Mesendoderm (in vitro differentiated cells): ENCODE measurements at regions not wholly inside any gene's neighbourhood (a gene's known extent, or its start where the extent isn't known, plus 50 kb on each side); places are given as distances from the start of the nearest gene placed in this dataset.

ENCODE experiments used
- DNase-seq: peaks from one replicate; pipeline ENCODE4 v3.0.0; 2013
- H2AK5ac ChIP-seq: 2 replicates; pipeline ENCODE4 v1.6.1; 2013; ENCODE audit warnings: low read length, inconsistent platforms
- H2BK120ac ChIP-seq: 2 replicates; pipeline ENCODE4 v1.6.1; 2013; ENCODE audit warnings: low read depth, mild to moderate bottlenecking, low read length, moderate library complexity, mixed read lengths
- H2BK15ac ChIP-seq: replicated peaks from 2 replicates; pipeline ENCODE4 v1.6.1; 2013; ENCODE audit warnings: low read depth, mild to moderate bottlenecking, moderate library complexity
- H2BK5ac ChIP-seq: 2 replicates; pipeline ENCODE4 v1.6.1; 2013; ENCODE audit warnings: low read length, inconsistent platforms
- H3K18ac ChIP-seq: 2 replicates; pipeline ENCODE4 v1.6.1; 2013; ENCODE audit warnings: mild to moderate bottlenecking, low read length, mixed read lengths
- H3K23ac ChIP-seq: one replicate; pipeline ENCODE4 v1.6.1; 2013; ENCODE audit warnings: low read length
- H3K27ac ChIP-seq: 2 replicates; pipeline ENCODE4 v1.5.1; 2013; ENCODE audit warnings: low read depth, mild to moderate bottlenecking, inconsistent platforms, low read length, moderate library complexity
- H3K27me3 ChIP-seq: 2 replicates; pipeline ENCODE4 v1.6.1; 2013; ENCODE audit warnings: low read length, control low read depth, mild to moderate bottlenecking, inconsistent platforms; ENCODE audit not compliant: insufficient read depth, poor library complexity
- H3K36me3 ChIP-seq: 2 replicates; pipeline ENCODE4 v1.6.1; 2013; ENCODE audit warnings: low read length, inconsistent platforms; ENCODE audit not compliant: control insufficient read depth, insufficient read depth
- H3K4ac ChIP-seq: one replicate; pipeline ENCODE4 v1.6.1; 2013; ENCODE audit warnings: low read depth, mild to moderate bottlenecking, low read length, moderate library complexity
- H3K4me1 ChIP-seq: 2 replicates; pipeline ENCODE4 v1.6.1; 2013; ENCODE audit warnings: low read depth, low read length, inconsistent platforms; ENCODE audit not compliant: control insufficient read depth
- H3K4me2 ChIP-seq: 2 replicates; pipeline ENCODE4 v1.6.1; 2013; ENCODE audit warnings: low read length
- H3K4me3 ChIP-seq: 2 replicates; pipeline ENCODE4 v1.5.1; 2013; ENCODE audit warnings: mild to moderate bottlenecking, low read length
- H3K56ac ChIP-seq: one replicate; pipeline ENCODE4 v1.6.1; 2013; ENCODE audit warnings: low read length
- H3K79me1 ChIP-seq: 2 replicates; pipeline ENCODE4 v1.6.1; 2013; ENCODE audit warnings: low read length, inconsistent platforms
- H3K79me2 ChIP-seq: 2 replicates; pipeline ENCODE4 v1.6.1; 2013; ENCODE audit warnings: mild to moderate bottlenecking, low read length; ENCODE audit not compliant: control insufficient read depth, insufficient read depth
- H3K9ac ChIP-seq: 2 replicates; pipeline ENCODE4 v1.6.1; 2013; ENCODE audit warnings: low read length, inconsistent platforms
- H4K5ac ChIP-seq: one replicate; pipeline ENCODE4 v1.6.1; 2013; ENCODE audit warnings: low read length
- H4K8ac ChIP-seq: one replicate; pipeline ENCODE4 v1.6.1; 2013; ENCODE audit warnings: low read depth, mild to moderate bottlenecking, control low read depth, low read length, moderate library complexity
- WGBS: extraction: QIAGEN DNeasy Blood & Tissue Kit; methylation state at CpG from one replicate; pipeline ENCODE4 v1.1.7; 2013; ENCODE audit warnings: low lambda C conversion rate, missing lambda C conversion rate; ENCODE audit not compliant: insufficient coverage; ENCODE audit errors: extremely low coverage; 5-methylcytosine and 5-hydroxymethylcytosine counted together

- H2BK15ac ChIP-seq = no peak overlapping the region
- no peak overlapping the region for H3K27ac ChIP-seq
- H3K4me3 ChIP-seq = no peak overlapping the region
- no peak for DNase-seq
- H3K23ac ChIP-seq = no peak overlapping the region
- no peak overlapping the region for H4K8ac ChIP-seq
- H2BK120ac ChIP-seq = no peak overlapping the region
- no peak overlapping the region for H2AK5ac ChIP-seq
- no peaks in the 10 kb centered on the region for H3K79me1 ChIP-seq
- no peak overlapping the region for H3K4ac ChIP-seq
- H3K56ac ChIP-seq = no peak overlapping the region
- H3K79me2 ChIP-seq = no peaks in the 10 kb centered on the region
- no peaks in the 10 kb centered on the region for H3K4me1 ChIP-seq
- no peak overlapping the region for H3K18ac ChIP-seq
- H3K9ac ChIP-seq = no peak overlapping the region
- no CpG with 5 or more reads among the region's 11 CpGs for WGBS
- H2BK5ac ChIP-seq = no peak overlapping the region
- H4K5ac ChIP-seq = no peak overlapping the region
- no peak overlapping the region for H3K4me2 ChIP-seq
- H3K27me3 ChIP-seq = no peaks in the 10 kb centered on the region
- H3K36me3 ChIP-seq = no peaks in the 10 kb centered on the region
Measured at GRCh38 chr14:89013698-89014568, 189.5 kb downstream of the TTC8 start.

- no peaks in the 10 kb centered on the region for H3K27me3 ChIP-seq
- H2BK5ac ChIP-seq = no peak overlapping the region
- no peaks in the 10 kb centered on the region for H3K4me1 ChIP-seq
- no peak overlapping the region for H2BK15ac ChIP-seq
- H3K18ac ChIP-seq = no peak overlapping the region
- no peak overlapping the region for H3K4ac ChIP-seq
- H2BK120ac ChIP-seq = no peak overlapping the region
- H3K36me3 ChIP-seq = no peaks in the 10 kb centered on the region
- no peak for DNase-seq
- H2AK5ac ChIP-seq = no peak overlapping the region
- no peak overlapping the region for H3K4me2 ChIP-seq
- no peak overlapping the region for H3K23ac ChIP-seq
- H3K9ac ChIP-seq = no peak overlapping the region
- H4K8ac ChIP-seq = no peak overlapping the region
- no peaks in the 10 kb centered on the region for H3K79me2 ChIP-seq
- WGBS = no CpG with 5 or more reads among the region's 2 CpGs
- no peak overlapping the region for H3K56ac ChIP-seq
- H3K79me1 ChIP-seq = no peaks in the 10 kb centered on the region
- no peak overlapping the region for H3K4me3 ChIP-seq
- no peak overlapping the region for H4K5ac ChIP-seq
- no peak overlapping the region for H3K27ac ChIP-seq
Measured at GRCh38 chr14:89014569-89014850, 190.1 kb downstream of the TTC8 start.

- Histone ChIP-seq H3K79me2 (no peaks in the 10 kb centered on the region), H3K27ac (no peak overlapping the region), H4K5ac (no peak overlapping the region), H3K56ac (no peak overlapping the region), H3K36me3 (no peaks in the 10 kb centered on the region), H3K79me1 (no peaks in the 10 kb centered on the region), H3K4me3 (no peak overlapping the region), H3K4me1 (no peaks in the 10 kb centered on the region), H3K4ac (no peak overlapping the region), H3K18ac (no peak overlapping the region), H3K27me3 (no peaks in the 10 kb centered on the region), H2AK5ac (no peak overlapping the region), H2BK120ac (no peak overlapping the region), H2BK5ac (no peak overlapping the region), H4K8ac (no peak overlapping the region), H3K23ac (no peak overlapping the region), H2BK15ac (no peak overlapping the region), H3K9ac (no peak overlapping the region), H3K4me2 (no peak overlapping the region)
- no peak for DNase-seq
- no CpG with 5 or more reads among the region's 1 CpG for WGBS
Measured at GRCh38 chr14:89015016-89015415, 190.6 kb downstream of the TTC8 start.

GRCh38 chr14:89017417-89017816, 193.0 kb downstream of the TTC8 start:
- Histone ChIP-seq H2BK5ac (no peak overlapping the region), H3K4me1 (no peaks in the 10 kb centered on the region)
- WGBS = no CpG with 5 or more reads among the region's 4 CpGs

GRCh38 chr14:89022274-89022673, 197.8 kb downstream of the TTC8 start:
- Histone ChIP-seq H3K79me2 (no peaks in the 10 kb centered on the region), H3K4me2 (no peak overlapping the region), H3K4ac (no peak overlapping the region), H4K5ac (no peak overlapping the region), H4K8ac (no peak overlapping the region), H2AK5ac (no peak overlapping the region), H2BK5ac (no peak overlapping the region), H3K27me3 (peaks cover 2% of the 10 kb centered on the region), H3K18ac (no peak overlapping the region), H3K27ac (no peak overlapping the region), H3K36me3 (no peaks in the 10 kb centered on the region), H3K23ac (no peak overlapping the region), H2BK15ac (no peak overlapping the region), H3K4me1 (no peaks in the 10 kb centered on the region), H3K79me1 (no peaks in the 10 kb centered on the region), H2BK120ac (no peak overlapping the region), H3K56ac (no peak overlapping the region), H3K4me3 (no peak overlapping the region), H3K9ac (no peak overlapping the region)
- no peak for DNase-seq
- WGBS = no CpG with 5 or more reads among the region's 4 CpGs

More at GRCh38 chr14:89017417-89017816, 193.0 kb downstream of the TTC8 start:
- Histone ChIP-seq H3K4me3 (no peak overlapping the region), H3K27ac (no peak overlapping the region), H3K23ac (no peak overlapping the region), H3K27me3 (no peaks in the 10 kb centered on the region), H4K8ac (no peak overlapping the region), H3K36me3 (no peaks in the 10 kb centered on the region), H2AK5ac (no peak overlapping the region), H4K5ac (no peak overlapping the region), H3K79me2 (no peaks in the 10 kb centered on the region), H3K4ac (no peak overlapping the region), H3K18ac (no peak overlapping the region), H3K79me1 (no peaks in the 10 kb centered on the region), H2BK15ac (no peak overlapping the region), H2BK120ac (no peak overlapping the region), H3K4me2 (no peak overlapping the region), H3K56ac (no peak overlapping the region), H3K9ac (no peak overlapping the region)
- DNase-seq = no peak

- no peak for DNase-seq
- no CpG with 5 or more reads among the region's 4 CpGs for WGBS
Measured at GRCh38 chr14:89024691-89025090, 200.2 kb downstream of the TTC8 start.

More at GRCh38 chr14:89024691-89025090, 200.2 kb downstream of the TTC8 start:
- H3K23ac ChIP-seq = no peak overlapping the region
- H3K79me2 ChIP-seq = no peaks in the 10 kb centered on the region
- H3K27me3 ChIP-seq = peaks cover 6% of the 10 kb centered on the region
- no peak overlapping the region for H2AK5ac ChIP-seq
- no peak overlapping the region for H3K27ac ChIP-seq
- H3K36me3 ChIP-seq = no peaks in the 10 kb centered on the region
- no peak overlapping the region for H3K56ac ChIP-seq
- H4K5ac ChIP-seq = no peak overlapping the region
- no peak overlapping the region for H3K4ac ChIP-seq
- no peak overlapping the region for H2BK15ac ChIP-seq
- H3K4me2 ChIP-seq = no peak overlapping the region
- no peak overlapping the region for H3K18ac ChIP-seq
- H3K9ac ChIP-seq = no peak overlapping the region
- H3K79me1 ChIP-seq = no peaks in the 10 kb centered on the region
- H3K4me1 ChIP-seq = no peaks in the 10 kb centered on the region
- no peak overlapping the region for H2BK5ac ChIP-seq
- no peak overlapping the region for H3K4me3 ChIP-seq
- H4K8ac ChIP-seq = no peak overlapping the region
- no peak overlapping the region for H2BK120ac ChIP-seq
